WTC11 (cell line): ENCODE measurements at regions not wholly inside any gene's neighbourhood (a gene's known extent, or its start where the extent isn't known, plus 50 kb on each side); places are given as distances from the start of the nearest gene placed in this dataset.

Experiments
- JUN ChIP-seq: sonication (generic); formaldehyde crosslinking; IDR thresholded peaks from 2 replicates; pipeline ENCODE4 v1.8.0; 2023; ENCODE audit warnings: mild to moderate bottlenecking, missing genetic modification reagents
- NFYB ChIP-seq: sonication (generic); formaldehyde crosslinking; conservative IDR thresholded peaks from 2 replicates; pipeline ENCODE4 v1.8.0; 2022; ENCODE audit warnings: low read depth, missing genetic modification reagents
- TF ChIP-seq, protein P1 (sequence below): sonication (generic); formaldehyde crosslinking; IDR thresholded peaks from 2 replicates; pipeline ENCODE4 v1.8.0; 2023; ENCODE audit warnings: missing genetic modification reagents
- TF ChIP-seq, protein P2 (sequence below): sonication (generic); formaldehyde crosslinking; IDR thresholded peaks from 2 replicates; pipeline ENCODE4 v1.8.1; 2022; ENCODE audit warnings: missing genetic modification reagents, borderline replicate concordance
- TF ChIP-seq, protein P3 (sequence below): fragments of 200-600 bp; IDR thresholded peaks from 2 replicates; pipeline ENCODE4 v1.8.0; 2022; ENCODE audit warnings: antibody characterized with exemption

DNA sequence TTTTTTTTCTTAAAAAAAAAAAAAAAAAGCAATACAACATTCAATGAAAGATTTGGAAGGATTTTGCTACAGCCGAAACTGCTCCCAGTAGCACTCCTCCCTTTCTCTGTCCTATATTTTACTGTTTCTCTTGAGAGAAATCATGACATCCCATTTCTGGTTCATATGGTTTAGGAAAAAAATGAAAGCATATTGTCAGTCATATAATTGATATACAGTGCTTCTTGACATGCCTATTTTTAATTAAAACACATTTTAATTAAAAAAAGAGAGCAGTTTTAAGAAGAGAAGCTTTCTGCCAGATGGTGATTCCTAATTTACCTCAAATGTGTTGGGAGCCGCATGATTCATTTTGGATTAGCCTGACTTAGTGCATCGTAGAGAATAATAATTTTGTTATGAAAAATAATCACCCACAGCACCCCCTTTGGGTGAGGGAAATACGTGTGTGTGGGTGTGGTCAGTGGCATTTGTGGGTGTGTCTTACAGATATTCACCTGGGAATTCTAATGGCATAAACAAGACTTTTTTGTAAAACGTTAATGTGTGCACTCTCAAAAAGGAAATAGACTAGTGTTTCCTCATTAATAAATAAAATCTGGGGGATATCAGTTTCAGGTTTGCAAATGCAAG lies 544.5 kb downstream of the MFSD1 start:
- TF ChIP-seq, protein P1, sequence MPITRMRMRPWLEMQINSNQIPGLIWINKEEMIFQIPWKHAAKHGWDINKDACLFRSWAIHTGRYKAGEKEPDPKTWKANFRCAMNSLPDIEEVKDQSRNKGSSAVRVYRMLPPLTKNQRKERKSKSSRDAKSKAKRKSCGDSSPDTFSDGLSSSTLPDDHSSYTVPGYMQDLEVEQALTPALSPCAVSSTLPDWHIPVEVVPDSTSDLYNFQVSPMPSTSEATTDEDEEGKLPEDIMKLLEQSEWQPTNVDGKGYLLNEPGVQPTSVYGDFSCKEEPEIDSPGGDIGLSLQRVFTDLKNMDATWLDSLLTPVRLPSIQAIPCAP (CRISPR knock-in tag), result no peak
- TF ChIP-seq, protein P2, sequence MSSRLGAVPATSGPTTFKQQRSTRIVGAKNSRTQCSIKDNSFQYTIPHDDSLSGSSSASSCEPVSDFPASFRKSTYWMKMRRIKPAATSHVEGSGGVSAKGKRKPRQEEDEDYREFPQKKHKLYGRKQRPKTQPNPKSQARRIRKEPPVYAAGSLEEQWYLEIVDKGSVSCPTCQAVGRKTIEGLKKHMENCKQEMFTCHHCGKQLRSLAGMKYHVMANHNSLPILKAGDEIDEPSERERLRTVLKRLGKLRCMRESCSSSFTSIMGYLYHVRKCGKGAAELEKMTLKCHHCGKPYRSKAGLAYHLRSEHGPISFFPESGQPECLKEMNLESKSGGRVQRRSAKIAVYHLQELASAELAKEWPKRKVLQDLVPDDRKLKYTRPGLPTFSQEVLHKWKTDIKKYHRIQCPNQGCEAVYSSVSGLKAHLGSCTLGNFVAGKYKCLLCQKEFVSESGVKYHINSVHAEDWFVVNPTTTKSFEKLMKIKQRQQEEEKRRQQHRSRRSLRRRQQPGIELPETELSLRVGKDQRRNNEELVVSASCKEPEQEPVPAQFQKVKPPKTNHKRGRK (CRISPR knock-in tag), result no peak
- TF ChIP-seq JUN (no peak), NFYB (no peak)
- TF ChIP-seq, protein P3, sequence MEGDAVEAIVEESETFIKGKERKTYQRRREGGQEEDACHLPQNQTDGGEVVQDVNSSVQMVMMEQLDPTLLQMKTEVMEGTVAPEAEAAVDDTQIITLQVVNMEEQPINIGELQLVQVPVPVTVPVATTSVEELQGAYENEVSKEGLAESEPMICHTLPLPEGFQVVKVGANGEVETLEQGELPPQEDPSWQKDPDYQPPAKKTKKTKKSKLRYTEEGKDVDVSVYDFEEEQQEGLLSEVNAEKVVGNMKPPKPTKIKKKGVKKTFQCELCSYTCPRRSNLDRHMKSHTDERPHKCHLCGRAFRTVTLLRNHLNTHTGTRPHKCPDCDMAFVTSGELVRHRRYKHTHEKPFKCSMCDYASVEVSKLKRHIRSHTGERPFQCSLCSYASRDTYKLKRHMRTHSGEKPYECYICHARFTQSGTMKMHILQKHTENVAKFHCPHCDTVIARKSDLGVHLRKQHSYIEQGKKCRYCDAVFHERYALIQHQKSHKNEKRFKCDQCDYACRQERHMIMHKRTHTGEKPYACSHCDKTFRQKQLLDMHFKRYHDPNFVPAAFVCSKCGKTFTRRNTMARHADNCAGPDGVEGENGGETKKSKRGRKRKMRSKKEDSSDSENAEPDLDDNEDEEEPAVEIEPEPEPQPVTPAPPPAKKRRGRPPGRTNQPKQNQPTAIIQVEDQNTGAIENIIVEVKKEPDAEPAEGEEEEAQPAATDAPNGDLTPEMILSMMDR, result no peak
